HCT116 (cell line): ENCODE measurements at regions not wholly inside any gene's neighbourhood (a gene's known extent, or its start where the extent isn't known, plus 50 kb on each side); places are given as distances from the start of the nearest gene placed in this dataset.

Experiments
- CEBPB ChIP-seq: IDR thresholded peaks from 2 replicates; pipeline ENCODE4 v1.6.1; 2012; ENCODE audit warnings: low read depth
- EGR1 ChIP-seq: IDR thresholded peaks from 2 replicates; pipeline ENCODE4 v1.6.1; 2012; ENCODE audit warnings: low read depth
- ELF1 ChIP-seq: IDR thresholded peaks from 2 replicates; pipeline ENCODE4 v1.6.1; 2012; ENCODE audit warnings: low read depth, borderline replicate concordance
- EZH2 ChIP-seq: fragments of 200-600 bp; sonication (generic); IDR thresholded peaks from 2 replicates; pipeline ENCODE4 v1.6.1; 2017; ENCODE audit warnings: antibody characterized with exemption, mixed run types
- YY1 ChIP-seq: IDR thresholded peaks from 2 replicates; pipeline ENCODE4 v1.6.1; 2011; ENCODE audit warnings: low read length, low read depth, moderate library complexity, mild to moderate bottlenecking; ENCODE audit not compliant: insufficient replicate concordance; ENCODE audit errors: extremely low read depth
- TF ChIP-seq, protein P1 (sequence below), 3 experiments: fragments of 200-600 bp in 1 of 3; sonication (generic) in 1 of 3; IDR thresholded peaks in 2 of 3; conservative IDR thresholded peaks in 1 of 3; 2 replicates each; pipeline ENCODE4 v1.5.1; 2012 to 2017; ENCODE audit warnings: low read depth in 2 of 3, low read length in 2 of 3, antibody characterized with exemption in 1 of 3, borderline replicate concordance in 1 of 3, control low read depth in 1 of 3, mild to moderate bottlenecking in 1 of 3, mixed read lengths in 1 of 3, mixed run types in 1 of 3, moderate library complexity in 1 of 3; ENCODE audit not compliant: insufficient read depth in 1 of 3

GRCh38 chr14:71780075-71780474 lies 152.2 kb upstream of the RGS6 start:
- no peak for TF ChIP-seq ELF1
- TF ChIP-seq, protein P1, sequence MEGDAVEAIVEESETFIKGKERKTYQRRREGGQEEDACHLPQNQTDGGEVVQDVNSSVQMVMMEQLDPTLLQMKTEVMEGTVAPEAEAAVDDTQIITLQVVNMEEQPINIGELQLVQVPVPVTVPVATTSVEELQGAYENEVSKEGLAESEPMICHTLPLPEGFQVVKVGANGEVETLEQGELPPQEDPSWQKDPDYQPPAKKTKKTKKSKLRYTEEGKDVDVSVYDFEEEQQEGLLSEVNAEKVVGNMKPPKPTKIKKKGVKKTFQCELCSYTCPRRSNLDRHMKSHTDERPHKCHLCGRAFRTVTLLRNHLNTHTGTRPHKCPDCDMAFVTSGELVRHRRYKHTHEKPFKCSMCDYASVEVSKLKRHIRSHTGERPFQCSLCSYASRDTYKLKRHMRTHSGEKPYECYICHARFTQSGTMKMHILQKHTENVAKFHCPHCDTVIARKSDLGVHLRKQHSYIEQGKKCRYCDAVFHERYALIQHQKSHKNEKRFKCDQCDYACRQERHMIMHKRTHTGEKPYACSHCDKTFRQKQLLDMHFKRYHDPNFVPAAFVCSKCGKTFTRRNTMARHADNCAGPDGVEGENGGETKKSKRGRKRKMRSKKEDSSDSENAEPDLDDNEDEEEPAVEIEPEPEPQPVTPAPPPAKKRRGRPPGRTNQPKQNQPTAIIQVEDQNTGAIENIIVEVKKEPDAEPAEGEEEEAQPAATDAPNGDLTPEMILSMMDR (IDR thresholded peaks at IDR 0.05 in 2 of 3, conservative IDR thresholded peaks at IDR 0.05 in 1 of 3; ENCODE audit: borderline replicate concordance in 1 of 3, insufficient read depth in 1 of 3, low read depth in 2 of 3, low read length in 2 of 3) = no peak
- TF ChIP-seq CEBPB = no peak
- no peak for TF ChIP-seq YY1
- no peak for TF ChIP-seq EGR1
- no peak for TF ChIP-seq EZH2
